ENCODE measurements at regions not wholly inside any gene's neighbourhood (a gene's known extent, or its start where the extent isn't known, plus 50 kb on each side); places are given as distances from the start of the nearest gene placed in this dataset.

GRCh38 chr10:90227786-90228185 lies 526.4 kb downstream of the KIF20B start:
- TF ChIP-seq CERS6 (CRISPR knock-in tag; IDR thresholded peaks at IDR 0.05) (no peak), ZBTB26 (CRISPR knock-in tag; IDR thresholded peaks at IDR 0.05; ENCODE audit: borderline replicate concordance) (no peak), CTCF (CRISPR knock-in tag; IDR thresholded peaks at IDR 0.05) (no peak), NR2F2 (IDR thresholded peaks at IDR 0.05; ENCODE audit: borderline replicate concordance, low read depth) (no peak), ZNF136 (CRISPR knock-in tag; IDR thresholded peaks at IDR 0.05; ENCODE audit: low read depth) (no peak)

All from HepG2 (cell line).